Endothelial cell (in vitro differentiated cells): ENCODE measurements at regions not wholly inside any gene's neighbourhood (a gene's known extent, or its start where the extent isn't known, plus 50 kb on each side); places are given as distances from the start of the nearest gene placed in this dataset.

Experiments
- DNase-seq: peaks from one replicate; pipeline ENCODE4 v3.0.0; 2021; ENCODE audit warnings: low spot score
- H3K27ac Mint-ChIP-seq: one replicate; pipeline ENCODE4 v1.8.0; 2021; ENCODE audit warnings: mixed read lengths, inconsistent platforms; ENCODE audit not compliant: unreplicated experiment
- H3K27me3 Mint-ChIP-seq: one replicate; pipeline ENCODE4 v1.8.0; 2021; ENCODE audit warnings: mild to moderate bottlenecking, moderate library complexity, mixed read lengths, inconsistent platforms; ENCODE audit not compliant: unreplicated experiment
- H3K36me3 Mint-ChIP-seq: one replicate; pipeline ENCODE4 v1.8.0; 2021; ENCODE audit warnings: mild to moderate bottlenecking, low read depth, mixed read lengths, inconsistent platforms; ENCODE audit not compliant: unreplicated experiment
- H3K4me1 Mint-ChIP-seq: one replicate; pipeline ENCODE4 v1.8.0; 2021; ENCODE audit warnings: mild to moderate bottlenecking, mixed read lengths, inconsistent platforms; ENCODE audit not compliant: unreplicated experiment
- H3K4me3 Mint-ChIP-seq: one replicate; pipeline ENCODE4 v1.8.0; 2021; ENCODE audit warnings: mild to moderate bottlenecking, mixed read lengths, inconsistent platforms; ENCODE audit not compliant: unreplicated experiment
- H3K9me3 Mint-ChIP-seq: one replicate; pipeline ENCODE4 v1.8.0; 2021; ENCODE audit warnings: mixed read lengths, inconsistent platforms; ENCODE audit not compliant: unreplicated experiment
- CTCF ChIP-seq: fragments of 200-600 bp; sonication (generic); IDR thresholded peaks from one replicate; pipeline ENCODE4 v1.5.0; 2021; ENCODE audit warnings: antibody characterized with exemption; ENCODE audit not compliant: unreplicated experiment

DNA sequence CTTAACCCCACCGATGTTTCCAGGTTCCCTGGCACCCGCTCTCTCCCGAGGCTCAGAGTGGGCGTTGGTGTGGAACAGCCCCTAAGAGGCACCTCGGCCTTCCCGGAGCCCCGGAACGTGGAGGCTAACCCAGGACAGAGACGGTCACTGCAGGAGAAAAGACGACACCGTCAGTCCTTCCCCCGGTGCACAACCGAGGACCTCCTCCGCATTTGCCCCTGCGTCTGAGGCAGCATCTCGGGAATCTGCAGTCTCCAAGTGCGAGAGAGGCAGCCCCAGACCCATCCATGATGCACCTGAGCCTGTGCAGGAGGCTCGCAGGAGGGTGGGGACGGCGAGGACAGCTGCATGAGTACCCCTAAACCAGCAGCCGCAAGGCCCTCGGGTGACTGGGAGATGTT is 204.9 kb upstream of the SALL3 start:
- peaks cover 41% of the 10 kb centered on the region for H3K9me3 Mint-ChIP-seq
- no peak overlapping the region for H3K4me3 Mint-ChIP-seq
- no peak for TF ChIP-seq CTCF
- H3K27ac Mint-ChIP-seq = no peak overlapping the region
- no peaks in the 10 kb centered on the region for H3K4me1 Mint-ChIP-seq
- peaks cover 16% of the 10 kb centered on the region for H3K36me3 Mint-ChIP-seq
- no peak for DNase-seq
- peaks cover 18% of the 10 kb centered on the region for H3K27me3 Mint-ChIP-seq

DNA sequence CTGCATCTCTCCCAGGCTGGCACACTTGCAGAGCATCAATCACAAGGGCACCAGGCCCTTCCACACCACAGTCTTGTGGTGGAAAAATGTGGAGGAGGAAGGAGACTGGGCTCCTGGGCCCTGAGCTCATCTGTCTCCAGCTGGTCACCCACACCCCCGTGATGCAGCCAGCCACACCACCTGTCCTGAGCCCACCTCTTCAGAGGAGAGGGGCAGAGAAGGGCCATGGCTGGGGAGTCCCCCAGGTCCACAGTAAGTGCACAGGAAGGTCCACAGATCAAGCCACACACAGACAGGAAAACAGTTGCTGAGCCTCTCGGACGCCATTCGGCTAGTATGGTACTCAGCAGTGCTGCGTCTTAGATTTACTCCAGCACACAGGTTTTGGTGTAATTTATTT is 203.5 kb upstream of the SALL3 start:
- no peak for TF ChIP-seq CTCF
- Mint-ChIP-seq H3K27ac (no peak overlapping the region), H3K27me3 (peaks cover 21% of the 10 kb centered on the region), H3K36me3 (peaks cover 20% of the 10 kb centered on the region), H3K9me3 (peaks cover 41% of the 10 kb centered on the region), H3K4me3 (no peak overlapping the region), H3K4me1 (no peaks in the 10 kb centered on the region)
- DNase-seq = no peak

- Mint-ChIP-seq H3K27me3 (peaks cover 26% of the 10 kb centered on the region), H3K27ac (no peak overlapping the region), H3K9me3 (peaks cover 35% of the 10 kb centered on the region), H3K4me1 (no peaks in the 10 kb centered on the region), H3K4me3 (no peak overlapping the region), H3K36me3 (peaks cover 19% of the 10 kb centered on the region)
- TF ChIP-seq CTCF = no peak
- DNase-seq = no peak
These were observed 202.8 kb upstream of the SALL3 start for GRCh38 chr18:78776706-78777285.

DNA sequence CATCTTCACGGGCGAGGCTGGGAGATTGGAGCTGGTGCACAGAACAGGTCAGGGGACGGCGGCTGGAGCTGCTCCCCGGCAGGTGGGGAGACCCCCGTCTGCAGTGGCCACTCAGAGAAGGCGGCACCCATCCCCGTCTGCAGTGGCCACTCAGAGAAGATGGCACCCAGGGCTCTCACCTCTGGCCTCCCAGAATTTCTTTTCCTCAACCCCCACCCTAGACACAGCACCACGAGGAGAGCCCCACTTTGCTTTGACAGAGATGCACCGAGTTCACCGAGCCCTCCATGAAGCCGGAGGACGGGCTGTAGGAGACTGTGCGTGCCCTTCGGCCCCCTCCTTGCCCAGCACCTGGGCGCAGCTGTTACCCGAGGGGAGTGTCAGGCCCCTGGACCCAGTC is 201.6 kb upstream of the SALL3 start:
- Mint-ChIP-seq H3K4me3 (no peak overlapping the region), H3K36me3 (peaks cover 16% of the 10 kb centered on the region), H3K27me3 (peaks cover 22% of the 10 kb centered on the region), H3K27ac (no peak overlapping the region), H3K9me3 (peaks cover 31% of the 10 kb centered on the region), H3K4me1 (no peaks in the 10 kb centered on the region)
- no peak for TF ChIP-seq CTCF
- no peak for DNase-seq

DNA sequence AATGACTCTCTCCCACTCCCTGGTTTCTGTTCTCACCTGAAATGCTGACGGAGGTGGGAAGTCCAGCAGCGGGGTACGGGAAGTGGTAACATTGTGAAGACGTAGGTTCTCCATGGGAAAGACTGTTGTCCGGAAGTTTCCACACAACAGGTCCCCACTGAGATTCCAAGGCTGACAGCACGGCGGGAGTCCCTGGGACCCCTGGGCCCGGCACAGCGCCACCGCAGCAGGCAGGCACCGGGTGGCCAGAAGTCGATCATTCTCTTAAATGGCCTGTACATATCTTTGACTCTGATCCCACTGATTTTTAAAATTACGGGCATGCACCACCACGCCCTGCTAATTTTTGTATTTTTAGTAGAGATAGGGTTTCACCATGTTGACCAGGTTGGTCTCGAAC is 201.0 kb upstream of the SALL3 start:
- Mint-ChIP-seq H3K27ac (no peak overlapping the region), H3K27me3 (peaks cover 25% of the 10 kb centered on the region), H3K4me1 (no peaks in the 10 kb centered on the region), H3K36me3 (peaks cover 16% of the 10 kb centered on the region), H3K9me3 (peaks cover 31% of the 10 kb centered on the region), H3K4me3 (no peak overlapping the region)
- TF ChIP-seq CTCF = no peak
- no peak for DNase-seq
